Activated CD4-positive, alpha-beta T cell treated with anti-CD3 and anti-CD28 coated beads, Interleukin-2, amount 50 U/mL, for 1 hour (primary cell): ENCODE measurements at regions not wholly inside any gene's neighbourhood (a gene's known extent, or its start where the extent isn't known, plus 50 kb on each side); places are given as distances from the start of the nearest gene placed in this dataset.
"Not testable (repeated sequence)": the region's sequence is repeated elsewhere in the genome, so short reads cannot be mapped to it uniquely, and the experiment has no call there.

Experiments used
- DNase-seq: peaks from one replicate; pipeline ENCODE4 v3.0.0-alpha.2; 2020

DNA sequence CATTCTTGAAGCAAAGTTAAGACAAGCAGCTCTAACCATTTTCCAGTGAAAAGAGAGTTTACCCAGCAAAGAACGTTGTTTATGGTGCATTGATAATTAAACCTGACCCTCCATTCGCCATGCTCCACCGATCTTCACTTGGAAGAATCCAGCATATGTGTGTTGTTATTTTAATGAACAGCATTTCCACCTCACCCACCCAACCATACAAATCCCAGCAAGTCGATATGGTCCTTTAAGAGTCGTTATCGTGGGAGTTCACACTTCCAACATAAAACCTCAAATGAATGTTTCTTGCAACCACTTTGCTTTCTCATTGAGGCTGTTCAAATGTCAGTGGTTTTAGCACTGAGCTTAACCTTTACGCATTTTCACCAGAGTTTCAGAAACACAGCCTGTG is 147.4 kb upstream of the LDB2 start:
- no peak for DNase-seq

DNA sequence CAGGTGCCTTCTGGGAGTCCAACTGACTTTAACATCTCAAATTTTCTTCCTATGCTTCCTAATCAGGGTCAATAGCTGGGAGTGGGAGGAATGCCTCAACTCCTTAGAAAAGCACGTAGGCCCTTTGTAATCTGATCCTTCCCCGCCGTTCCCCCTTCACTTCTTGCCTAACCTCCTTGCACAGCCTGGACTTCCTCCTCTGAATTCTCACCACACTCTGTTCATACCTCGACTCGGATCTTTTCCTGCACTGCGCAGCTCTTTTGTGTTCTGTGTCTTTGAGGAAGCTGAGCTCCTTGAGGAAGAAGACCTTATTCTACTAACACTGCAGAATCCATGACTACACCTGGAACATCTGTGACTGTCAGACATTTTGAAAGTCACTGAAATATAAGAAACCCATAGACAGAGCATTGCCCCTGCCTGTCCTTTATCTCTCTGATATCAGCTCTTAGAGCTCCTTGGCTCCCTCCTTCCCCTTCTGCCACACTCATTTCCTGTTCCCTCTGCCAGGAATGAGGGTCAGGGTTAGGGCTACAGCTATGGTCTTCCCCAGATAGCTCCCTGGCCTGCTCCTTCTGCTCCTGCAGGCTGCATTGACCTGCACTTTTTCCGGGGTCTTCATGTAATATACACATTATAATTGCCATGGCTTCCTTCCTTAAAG is 140.2 kb upstream of the LDB2 start:
- no peak for DNase-seq

DNA sequence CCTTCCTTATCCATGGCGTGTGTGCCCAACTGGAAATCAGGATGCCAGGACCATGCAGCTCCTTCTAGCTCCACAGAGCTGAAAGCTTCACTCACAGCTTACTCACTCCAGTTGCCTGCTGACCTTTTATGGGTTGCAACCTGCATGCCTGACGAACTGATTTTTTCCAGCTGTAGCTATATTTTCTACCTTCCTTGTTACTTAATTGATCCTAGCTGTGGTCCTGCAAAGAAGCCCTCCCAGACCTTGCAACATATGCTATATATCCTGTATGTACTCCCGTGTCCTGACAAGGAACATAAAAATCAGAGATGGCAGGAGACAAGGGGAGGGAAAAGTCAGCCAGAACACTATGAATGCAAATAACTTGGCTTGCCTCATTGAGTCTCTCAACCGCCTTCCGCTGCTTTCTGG is 135.3 kb upstream of the LDB2 start:
- no peak for DNase-seq

DNA sequence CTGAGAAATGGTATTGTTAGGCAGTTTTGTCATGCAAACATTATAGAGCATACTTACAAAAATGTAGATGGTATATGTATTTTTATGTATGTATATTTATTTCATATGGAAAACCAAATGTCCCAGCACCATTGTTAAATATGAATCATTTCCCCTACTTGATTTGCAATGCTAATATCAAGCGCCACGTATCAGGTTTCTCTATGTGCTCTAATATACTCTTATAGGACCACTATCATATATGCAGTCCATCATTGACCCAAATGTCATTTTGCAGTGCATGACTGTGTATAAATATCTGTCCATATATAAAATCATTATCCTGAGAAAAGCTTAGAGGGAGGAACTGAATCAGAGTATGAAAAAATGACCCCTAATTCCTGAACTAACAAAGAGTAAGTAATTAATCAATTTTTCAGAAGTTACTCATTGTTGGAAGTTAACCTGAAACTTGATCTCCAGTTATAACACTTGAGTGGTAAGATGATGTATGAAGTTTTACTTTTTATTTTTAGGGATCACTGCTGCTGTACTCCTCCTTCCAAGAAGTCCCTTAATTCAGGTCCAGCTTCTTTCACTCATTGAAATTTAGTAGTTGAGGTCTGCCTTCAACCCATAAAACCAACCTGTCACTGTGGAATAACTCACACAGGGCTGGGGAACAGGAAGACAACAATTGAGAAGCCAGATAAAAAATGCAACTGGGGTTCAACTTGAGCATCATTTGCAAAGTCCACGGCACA is 134.8 kb upstream of the LDB2 start:
- DNase-seq = no peak

DNA sequence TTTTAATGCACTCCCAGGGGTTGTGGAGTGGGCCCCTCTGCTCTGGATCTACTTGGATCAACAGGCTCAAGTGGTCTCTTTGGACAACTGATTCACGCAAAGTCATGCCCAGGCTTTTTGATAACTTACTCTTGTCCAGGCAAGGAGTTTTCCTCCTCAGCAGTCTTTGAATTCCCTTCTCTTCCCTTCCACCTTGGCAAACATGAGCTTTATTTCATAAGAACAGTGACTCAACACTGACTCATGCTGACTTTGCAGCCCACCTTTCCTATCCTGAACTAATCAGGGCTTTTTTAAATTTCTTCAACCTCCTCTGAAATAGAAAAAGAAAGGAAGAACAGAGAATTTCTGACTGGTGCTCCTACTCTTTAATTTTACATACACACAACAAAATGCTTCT is 132.1 kb upstream of the LDB2 start:
- DNase-seq = no peak

DNA sequence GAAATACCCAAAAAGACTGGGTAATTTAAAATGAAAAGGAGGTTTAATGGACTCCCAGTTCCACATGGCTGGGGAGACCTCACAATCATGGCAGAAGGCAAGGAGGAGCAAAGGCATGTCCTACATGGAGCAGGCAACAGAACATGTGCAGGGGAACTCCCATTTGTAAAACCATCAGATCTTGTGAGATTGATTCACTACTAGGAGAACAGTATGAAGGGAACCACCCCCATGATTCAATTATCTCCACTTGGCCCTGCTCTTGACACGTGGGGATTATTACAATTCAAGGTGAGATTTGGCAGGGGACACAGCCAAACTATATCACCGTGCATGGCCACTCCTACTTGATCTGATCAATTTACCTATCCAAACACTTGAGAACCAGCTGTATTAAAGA is 131.5 kb upstream of the LDB2 start:
- DNase-seq = no peak

DNA sequence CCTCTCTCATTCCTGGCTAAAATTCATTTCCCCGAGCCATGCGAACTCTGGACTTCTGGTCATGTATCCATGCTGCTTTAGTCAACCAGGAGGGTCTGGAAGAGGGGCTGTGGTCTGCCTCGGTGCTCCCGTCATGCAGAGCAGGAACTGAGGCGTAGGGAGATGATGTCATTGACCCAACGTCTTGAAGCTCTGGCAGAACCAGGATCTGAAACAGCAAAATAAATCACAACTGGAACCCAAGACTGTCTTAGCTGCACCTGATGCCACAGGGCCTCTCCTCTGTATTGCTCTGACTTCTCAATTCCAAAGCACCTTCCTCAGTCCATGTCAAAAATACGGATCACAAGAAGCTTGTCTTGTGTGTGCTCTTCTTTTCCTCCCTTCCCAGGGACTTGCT is 131.0 kb upstream of the LDB2 start:
- no peak for DNase-seq

DNA sequence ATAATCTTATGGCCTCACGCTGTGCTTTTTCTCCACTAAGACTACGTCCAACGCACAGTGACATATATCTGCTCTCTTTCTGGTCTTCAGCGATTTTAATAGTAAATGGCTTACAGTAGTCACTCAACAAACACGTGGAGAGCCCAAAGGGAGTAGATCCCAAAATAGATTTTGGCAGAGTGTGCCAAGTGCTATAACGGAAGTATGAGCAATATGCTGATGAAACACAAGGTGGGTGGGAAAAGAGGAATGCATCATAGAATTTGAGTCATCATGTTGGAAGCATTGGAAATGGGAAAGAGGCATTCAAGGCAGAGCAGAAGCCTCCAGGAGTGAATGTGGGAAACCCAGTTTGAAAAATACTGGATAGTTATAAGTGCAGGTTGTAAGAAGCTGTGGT is 129.1 kb upstream of the LDB2 start:
- no peak for DNase-seq

DNA sequence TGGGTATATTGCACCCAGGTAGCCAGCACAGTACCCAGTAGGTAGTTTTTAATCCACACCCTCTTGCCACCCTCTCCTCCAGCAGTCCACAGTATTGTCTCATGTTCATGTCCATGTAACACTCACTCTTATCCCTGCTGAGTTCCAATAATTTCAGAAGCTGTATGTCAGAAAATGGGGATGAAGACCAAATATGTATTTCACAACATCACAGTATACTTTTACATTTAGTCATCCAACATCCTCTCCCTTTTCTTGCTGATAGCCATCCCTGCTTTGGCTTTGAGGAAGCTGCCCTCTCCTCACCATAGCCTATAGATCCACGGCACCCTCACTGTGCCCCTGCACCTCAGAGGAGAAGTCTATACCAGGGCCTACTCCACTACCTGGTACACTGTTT is 126.0 kb upstream of the LDB2 start:
- DNase-seq = no peak

DNA sequence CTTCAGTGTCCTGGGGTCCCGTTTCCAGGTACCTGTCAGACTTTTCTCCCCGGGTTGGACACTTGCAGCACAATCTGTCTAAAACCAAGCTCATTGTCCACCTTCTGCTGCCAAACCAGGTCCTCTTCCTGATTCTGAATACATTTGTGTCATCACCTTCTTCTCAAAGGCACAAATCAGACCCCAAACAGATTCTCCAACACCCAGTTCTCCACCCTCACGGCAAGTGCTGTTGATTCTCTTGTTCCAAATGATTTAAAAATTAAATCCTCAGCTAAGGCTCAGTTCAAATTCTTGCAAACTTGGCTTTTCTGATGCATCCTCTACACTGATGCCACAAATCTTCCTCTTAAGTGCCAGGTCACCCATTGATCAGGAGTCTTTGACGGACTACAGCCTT is 122.5 kb upstream of the LDB2 start:
- no peak for DNase-seq

DNA sequence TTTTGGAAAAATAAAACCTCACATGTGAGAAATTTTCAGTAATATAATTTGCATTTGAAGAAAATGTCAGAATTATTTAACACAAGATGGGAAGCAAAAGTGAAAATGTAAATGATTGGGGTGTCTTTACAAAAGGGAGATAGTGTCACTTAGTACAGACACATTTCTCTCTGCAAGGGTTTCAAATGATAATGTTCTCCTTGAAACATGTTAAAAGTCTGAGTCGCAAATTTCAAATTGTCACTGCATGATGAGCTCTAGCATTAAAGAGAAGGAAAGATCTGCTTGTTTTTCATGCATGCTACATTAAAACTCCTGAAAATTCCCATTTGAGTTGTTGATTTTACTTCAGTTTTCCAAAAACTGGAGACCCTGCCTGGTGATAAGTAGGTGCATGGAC is 122.0 kb upstream of the LDB2 start:
- no peak for DNase-seq

DNA sequence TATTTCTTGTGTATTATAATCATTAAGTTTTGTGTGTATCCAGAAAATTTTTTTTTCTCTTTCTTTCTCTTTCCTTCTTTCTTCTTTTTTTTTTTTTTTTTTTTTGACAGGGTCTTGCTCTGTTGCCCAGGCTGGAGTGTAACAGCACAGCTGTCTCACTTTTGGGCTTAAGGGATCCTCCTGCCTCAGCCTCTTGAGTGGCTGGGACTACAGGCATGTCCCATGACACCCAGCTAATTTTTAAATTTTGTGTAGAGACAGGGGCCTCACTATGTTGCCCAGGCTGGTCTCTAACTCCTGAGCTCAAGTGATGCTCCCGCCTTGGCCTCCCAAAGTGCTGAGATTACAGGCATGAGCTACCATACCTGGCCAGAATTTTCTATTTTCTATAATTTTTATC is 120.2 kb upstream of the LDB2 start:
- DNase-seq = not testable (repeated sequence)

DNA sequence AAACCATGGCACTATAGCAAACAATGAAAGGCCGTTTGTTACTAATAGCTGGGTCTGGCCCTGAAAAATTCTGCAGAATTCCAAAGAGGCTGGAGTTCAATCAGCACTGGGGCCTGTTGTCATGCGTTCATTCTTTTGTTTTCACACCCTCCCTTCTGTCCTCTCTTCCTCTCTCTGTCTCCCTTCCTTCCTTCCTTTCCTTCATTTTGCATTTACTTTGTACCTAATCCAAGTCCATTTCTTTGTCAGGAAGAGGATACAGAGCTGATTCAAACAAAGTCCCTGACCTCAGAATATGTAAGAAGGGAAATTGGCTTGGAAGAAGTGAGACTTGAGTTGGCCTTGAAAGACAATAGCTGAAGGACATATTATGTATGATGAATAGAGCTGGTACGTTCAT is 119.6 kb upstream of the LDB2 start:
- no peak for DNase-seq

DNA sequence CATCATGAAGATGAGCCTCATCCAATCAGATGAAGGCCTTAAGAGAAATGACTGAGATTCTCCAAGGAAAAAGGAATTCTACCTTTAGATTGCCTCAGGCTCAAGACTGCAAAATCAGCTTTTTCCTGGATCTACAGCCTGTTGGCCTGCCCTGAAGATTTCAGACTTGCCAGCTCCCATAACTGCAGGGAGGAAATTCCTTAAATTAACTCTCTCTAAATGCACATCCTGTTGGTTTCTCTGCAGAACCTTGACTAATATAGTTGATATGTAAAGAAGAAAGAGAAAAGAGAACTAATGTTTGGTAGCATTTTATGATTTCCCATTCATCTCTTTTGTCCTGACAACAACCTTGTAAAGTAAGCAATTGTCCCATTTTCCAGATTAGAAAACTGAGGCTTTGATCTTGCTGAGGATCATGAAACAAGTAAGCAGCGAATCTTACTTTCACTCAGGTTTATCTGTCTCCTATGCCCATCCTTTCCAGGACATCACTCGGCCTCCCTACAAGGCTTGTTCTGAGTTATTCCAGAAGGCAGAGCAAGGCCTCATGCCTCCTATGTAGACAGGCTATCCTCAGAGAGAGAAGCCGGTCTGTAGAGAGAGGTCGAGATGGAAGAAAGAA is 115.0 kb upstream of the LDB2 start:
- DNase-seq = no peak

DNA sequence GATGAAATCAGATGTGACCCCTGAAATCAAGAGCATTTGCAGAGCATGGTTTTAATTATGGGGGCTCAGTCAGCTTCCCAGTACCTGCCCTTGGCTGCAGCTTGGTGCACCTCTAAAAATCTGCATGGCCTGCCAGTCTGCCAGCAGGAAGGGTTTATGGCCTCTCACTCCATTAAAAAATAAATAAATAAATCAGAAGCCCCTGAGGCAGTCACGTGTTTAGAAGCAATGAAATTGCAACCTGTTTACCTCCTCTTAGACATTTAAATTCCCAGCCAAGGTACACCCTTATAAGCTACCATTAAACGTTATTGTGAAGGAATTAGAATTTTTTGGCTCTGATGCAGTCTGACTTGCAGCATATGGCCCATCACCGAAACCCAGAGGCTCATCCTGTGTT is 114.0 kb upstream of the LDB2 start:
- no peak for DNase-seq

DNA sequence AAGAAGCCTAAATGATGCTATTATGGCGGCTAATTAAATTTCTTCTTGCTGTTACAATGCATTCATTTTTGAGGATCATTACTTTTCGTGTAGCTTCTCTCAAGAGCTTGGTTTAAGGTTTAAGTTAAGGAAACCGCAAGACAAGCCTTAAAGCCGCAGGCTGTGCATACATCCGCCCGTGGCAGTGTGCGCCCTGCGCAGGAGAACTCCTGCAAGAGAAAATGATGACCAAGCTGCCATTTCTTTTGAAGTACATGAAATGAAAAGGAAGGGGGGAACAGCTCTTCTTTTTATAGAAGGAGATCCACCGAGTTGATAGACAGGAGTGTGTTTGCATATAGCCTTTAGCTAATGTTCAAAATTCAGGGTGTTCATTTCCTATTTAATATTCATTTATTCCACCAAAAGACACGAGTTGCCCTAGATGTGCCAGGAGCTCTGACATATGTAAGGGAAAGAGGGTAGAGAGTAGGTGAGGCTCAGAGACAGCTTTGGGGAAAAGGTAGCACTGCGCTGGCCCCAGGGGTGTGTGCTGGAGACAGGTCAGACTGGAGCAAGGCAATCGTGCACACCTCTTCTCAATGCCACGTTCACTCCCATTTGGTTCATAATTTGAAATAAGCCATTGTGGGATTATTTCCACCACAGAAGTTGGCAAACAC is 112.1 kb upstream of the LDB2 start:
- no peak for DNase-seq

DNA sequence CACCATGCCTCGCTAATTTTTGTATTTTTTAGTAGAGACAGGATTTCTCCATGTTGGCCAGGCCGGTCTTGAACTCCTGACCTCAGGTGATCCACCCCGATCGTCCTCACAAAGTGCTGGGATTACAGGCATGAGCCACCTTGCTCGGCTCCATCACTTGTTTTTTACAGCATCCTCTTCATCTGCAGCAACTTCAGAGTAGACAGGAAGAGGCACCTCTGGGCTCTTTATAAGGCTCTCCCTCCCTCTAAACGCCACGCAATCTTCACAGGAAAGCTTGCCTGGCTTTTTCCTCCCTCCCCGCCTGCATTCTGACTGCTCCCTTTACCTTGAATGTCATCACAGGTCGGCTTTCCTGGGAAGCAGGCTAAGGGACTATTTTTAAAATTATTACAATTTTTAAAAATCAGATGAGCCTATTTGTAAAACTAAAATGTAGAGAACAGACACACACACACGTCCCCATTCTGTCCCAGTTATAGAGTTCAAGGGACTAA is 111.5 kb upstream of the LDB2 start:
- DNase-seq = no peak

DNA sequence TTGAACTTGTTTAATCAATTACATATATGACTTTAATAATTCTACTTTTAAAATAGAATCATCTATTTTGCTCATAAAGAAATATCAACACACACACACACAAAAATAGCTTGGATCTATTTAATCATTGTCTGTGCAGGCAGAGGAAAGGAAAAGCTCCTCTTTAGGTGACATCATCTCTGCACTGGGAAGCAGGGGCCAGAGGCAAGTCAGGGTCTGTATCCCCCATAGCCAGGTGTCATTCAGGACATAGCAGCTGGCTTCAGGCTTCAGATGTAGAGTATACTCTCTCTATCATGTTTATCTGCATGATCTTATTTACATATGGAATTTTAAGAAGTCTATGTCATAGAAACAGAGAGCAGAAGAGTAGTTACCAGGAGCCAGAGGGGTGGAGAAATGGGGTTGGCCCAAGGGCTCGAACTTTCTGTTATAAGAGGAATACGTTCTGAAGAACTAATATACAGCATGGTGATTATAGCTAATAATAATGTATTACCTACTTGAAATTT is 110.4 kb upstream of the LDB2 start:
- DNase-seq = no peak

DNA sequence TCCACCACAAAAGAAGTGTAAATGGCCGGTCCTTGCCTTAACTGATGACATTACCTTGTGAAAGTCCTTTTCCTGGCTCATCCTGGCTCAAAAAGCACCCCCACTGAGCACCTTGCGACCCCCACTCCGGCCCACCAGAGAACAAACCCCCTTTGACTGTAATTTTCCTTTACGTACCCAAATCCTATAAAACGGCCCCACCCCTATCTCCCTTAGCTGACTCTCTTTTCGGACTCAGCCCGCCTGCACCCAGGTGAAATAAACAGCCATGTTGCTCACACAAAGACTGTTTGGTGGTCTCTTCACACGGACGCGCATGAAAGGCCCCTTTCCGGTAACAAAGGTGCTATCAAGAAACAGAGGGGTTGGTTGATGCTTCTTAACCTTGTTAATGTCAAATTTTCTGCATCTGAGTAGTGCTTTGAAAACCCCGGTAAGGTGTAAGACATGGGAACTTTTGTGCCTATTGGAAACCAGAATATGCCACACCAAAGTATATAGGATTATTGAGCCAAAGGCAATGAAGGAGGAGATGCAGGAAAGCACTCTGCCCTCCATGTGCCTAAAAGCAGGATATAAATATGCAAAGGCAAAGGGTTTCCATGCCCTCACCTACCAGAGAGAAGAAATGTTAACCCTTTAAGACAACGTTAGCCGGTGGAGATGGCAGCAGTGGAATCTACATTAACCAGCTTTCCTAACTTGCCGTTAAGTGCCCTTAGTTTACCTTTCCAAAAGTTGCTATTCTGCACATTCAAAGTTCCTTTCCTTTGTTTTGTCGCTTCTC is 105.4 kb upstream of the LDB2 start:
- DNase-seq = not testable (repeated sequence)

DNA sequence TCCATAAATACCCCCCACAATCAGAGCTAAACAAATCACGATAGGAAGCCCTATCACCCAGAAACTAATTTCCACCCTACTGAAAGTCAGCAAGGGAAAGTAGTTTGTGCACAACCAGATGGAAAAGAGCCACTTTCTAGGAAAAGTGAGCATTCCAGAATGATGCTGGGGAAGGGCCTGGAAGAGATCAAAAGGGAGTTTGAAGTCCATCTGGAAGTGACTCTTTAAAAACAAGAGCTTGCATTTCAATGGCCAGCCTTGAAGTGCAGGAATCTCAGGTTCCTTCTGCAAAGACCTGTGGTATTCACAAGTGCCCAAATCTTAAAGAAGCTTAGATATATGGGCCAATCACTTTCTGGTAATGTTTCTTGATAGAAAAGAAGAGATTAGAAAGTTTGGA is 97.0 kb upstream of the LDB2 start:
- no peak for DNase-seq

DNA sequence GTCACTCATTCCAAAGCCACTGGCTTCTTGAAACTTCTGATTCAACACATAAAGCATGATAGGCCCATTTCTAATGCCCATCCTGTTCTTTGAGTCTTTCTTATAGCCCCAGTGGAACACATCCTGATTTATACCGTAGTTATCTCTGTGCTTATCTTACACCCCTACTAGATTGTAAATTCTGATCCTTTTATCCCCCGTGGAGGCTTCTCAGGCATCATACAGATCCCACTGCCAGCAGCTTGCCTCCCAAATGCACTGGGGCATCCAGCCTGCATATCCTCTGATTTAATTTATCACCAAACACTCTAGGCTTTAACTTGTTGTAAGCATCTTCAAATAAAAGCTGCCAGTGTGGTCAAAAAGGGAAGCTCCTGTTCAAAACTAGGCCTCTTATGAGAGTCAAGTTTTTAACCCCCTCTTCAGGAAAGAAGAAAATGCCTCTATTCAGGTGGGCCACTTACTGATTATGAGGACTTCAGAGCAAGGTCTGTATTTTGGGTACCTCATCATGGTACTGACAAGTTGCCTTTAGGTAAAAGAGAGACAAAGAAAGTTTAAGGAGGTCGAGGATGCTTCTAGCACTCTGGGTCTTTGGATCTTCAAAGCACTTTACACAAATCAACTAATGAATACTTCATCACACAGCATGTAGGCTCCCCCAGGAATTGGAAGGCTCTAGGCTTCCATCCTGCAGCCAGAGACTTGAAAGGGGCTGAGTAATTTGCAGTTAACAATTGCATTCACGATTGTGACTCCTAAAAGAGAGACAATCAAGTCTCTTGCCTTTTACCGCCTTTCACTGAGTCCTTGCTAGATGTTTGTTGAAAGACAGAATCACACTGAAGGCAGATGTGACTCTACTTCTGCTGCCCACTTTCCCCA is 95.8 kb upstream of the LDB2 start:
- DNase-seq = no peak
